ENCODE measurements at regions not wholly inside any gene's neighbourhood (a gene's known extent, or its start where the extent isn't known, plus 50 kb on each side); places are given as distances from the start of the nearest gene placed in this dataset.

- no peak for DNase-seq
- in situ Hi-C loops (cut with MboI; ENCODE audit: low pct_unique_long_range_greater_than_20kb, low sequenced_read_pairs): no loop called here
Observed at GRCh38 chr6:54440549-54440948, 132.3 kb downstream of the TINAG start.

GRCh38 chr6:54441020-54441419 lies 132.8 kb downstream of the TINAG start:
- in situ Hi-C loops (cut with MboI; ENCODE audit: low pct_unique_long_range_greater_than_20kb, low sequenced_read_pairs): no loop called here
- DNase-seq: no peak

GRCh38 chr6:54441687-54442248 lies 133.5 kb downstream of the TINAG start:
- in situ Hi-C loops (cut with MboI; ENCODE audit: low pct_unique_long_range_greater_than_20kb, low sequenced_read_pairs): no loop called here
- no peak for DNase-seq

- in situ Hi-C loops (cut with MboI; ENCODE audit: low pct_unique_long_range_greater_than_20kb, low sequenced_read_pairs): no loop called here
Observed at GRCh38 chr6:54445207-54445606, 137.0 kb downstream of the TINAG start.

GRCh38 chr6:54448617-54449016 lies 140.4 kb downstream of the TINAG start:
- no peak for DNase-seq
- in situ Hi-C loops (cut with MboI; ENCODE audit: low pct_unique_long_range_greater_than_20kb, low sequenced_read_pairs): no loop called here

More at GRCh38 chr6:54445207-54445606, 137.0 kb downstream of the TINAG start:
- no peak for DNase-seq

- no peak for DNase-seq
- in situ Hi-C loops (cut with MboI; ENCODE audit: low pct_unique_long_range_greater_than_20kb, low sequenced_read_pairs): no loop called here
Observed at GRCh38 chr6:54451516-54451915, 143.3 kb downstream of the TINAG start.

GRCh38 chr6:54463354-54464024 lies 155.2 kb downstream of the TINAG start:
- in situ Hi-C loops (cut with MboI; ENCODE audit: low pct_unique_long_range_greater_than_20kb, low sequenced_read_pairs): no loop called here
- DNase-seq: no peak

GRCh38 chr6:54465649-54466300 lies 157.5 kb downstream of the TINAG start:
- in situ Hi-C loops (cut with MboI; ENCODE audit: low pct_unique_long_range_greater_than_20kb, low sequenced_read_pairs): no loop called here

GRCh38 chr6:54467384-54467783 lies 159.1 kb downstream of the TINAG start:
- in situ Hi-C loops (cut with MboI; ENCODE audit: low pct_unique_long_range_greater_than_20kb, low sequenced_read_pairs): no loop called here
- DNase-seq: no peak

More at GRCh38 chr6:54465649-54466300, 157.5 kb downstream of the TINAG start:
- no peak for DNase-seq

GRCh38 chr6:54473328-54473727 lies 165.1 kb downstream of the TINAG start:
- DNase-seq: no peak
- in situ Hi-C loops (cut with MboI; ENCODE audit: low pct_unique_long_range_greater_than_20kb, low sequenced_read_pairs): no loop called here

- DNase-seq: no peak
- in situ Hi-C loops (cut with MboI; ENCODE audit: low pct_unique_long_range_greater_than_20kb, low sequenced_read_pairs): no loop called here
Observed at GRCh38 chr6:54474898-54475297, 166.7 kb downstream of the TINAG start.

- in situ Hi-C loops (cut with MboI; ENCODE audit: low pct_unique_long_range_greater_than_20kb, low sequenced_read_pairs): no loop called here
- DNase-seq: no peak
Observed at GRCh38 chr6:54481091-54481490, 172.8 kb downstream of the TINAG start.

GRCh38 chr6:54491431-54491830 lies 183.2 kb downstream of the TINAG start:
- in situ Hi-C loops (cut with MboI; ENCODE audit: low pct_unique_long_range_greater_than_20kb, low sequenced_read_pairs): no loop called here
- DNase-seq: no peak

- DNase-seq: no peak
- in situ Hi-C loops (cut with MboI; ENCODE audit: low pct_unique_long_range_greater_than_20kb, low sequenced_read_pairs): no loop called here
Observed at GRCh38 chr6:54493138-54493537, 184.9 kb downstream of the TINAG start.

GRCh38 chr6:54503144-54503543 lies 194.9 kb downstream of the TINAG start:
- no peak for DNase-seq
- in situ Hi-C loops (cut with MboI; ENCODE audit: low pct_unique_long_range_greater_than_20kb, low sequenced_read_pairs): no loop called here

GRCh38 chr6:54515013-54515412 lies 206.8 kb downstream of the TINAG start:
- DNase-seq: no peak
- in situ Hi-C loops (cut with MboI; ENCODE audit: low pct_unique_long_range_greater_than_20kb, low sequenced_read_pairs): no loop called here

GRCh38 chr6:54515713-54516112 lies 207.5 kb downstream of the TINAG start:
- DNase-seq: no peak

GRCh38 chr6:54516321-54516720 lies 208.1 kb downstream of the TINAG start:
- in situ Hi-C loops (cut with MboI; ENCODE audit: low pct_unique_long_range_greater_than_20kb, low sequenced_read_pairs): no loop called here
- no peak for DNase-seq

More at GRCh38 chr6:54515713-54516112, 207.5 kb downstream of the TINAG start:
- in situ Hi-C loops (cut with MboI; ENCODE audit: low pct_unique_long_range_greater_than_20kb, low sequenced_read_pairs): no loop called here

- in situ Hi-C loops (cut with MboI; ENCODE audit: low pct_unique_long_range_greater_than_20kb, low sequenced_read_pairs): no loop called here
- DNase-seq: no peak
Observed at GRCh38 chr6:54519161-54519560, 210.9 kb downstream of the TINAG start.

- in situ Hi-C loops (cut with MboI; ENCODE audit: low pct_unique_long_range_greater_than_20kb, low sequenced_read_pairs): no loop called here
- no peak for DNase-seq
Observed at GRCh38 chr6:54525731-54526130, 217.5 kb downstream of the TINAG start.

- no peak for DNase-seq
- in situ Hi-C loops (cut with MboI; ENCODE audit: low pct_unique_long_range_greater_than_20kb, low sequenced_read_pairs): no loop called here
Observed at GRCh38 chr6:54533567-54533966, 225.3 kb downstream of the TINAG start.

Measured in KBM-7 (cell line).